Caco-2 (cell line): ENCODE measurements at regions not wholly inside any gene's neighbourhood (a gene's known extent, or its start where the extent isn't known, plus 50 kb on each side); places are given as distances from the start of the nearest gene placed in this dataset.
A peak's percentile ranks its signal among the peaks of the same experiment; 100 is the strongest.

ENCODE experiments used
- BruUV-seq: library from RNA; stranded (reverse); fragments of 400-500 nt; replicated peaks from 2 replicates; lab custom pipeline; 2021; lab: Mats Ljungman, UMichigan
- CTCF ChIA-PET: fragments of 300-600 bp; sonication (Branson Sonifier 250); formaldehyde crosslinking; loops from one replicate; lab custom pipeline; 2022; ENCODE audit warnings: antibody characterized with exemption; lab: Charles Lee
- POLR2A ChIA-PET: fragments of 300-600 bp; sonication (Branson Sonifier 250); formaldehyde crosslinking; loops from one replicate; lab custom pipeline; 2022; ENCODE audit warnings: antibody characterized with exemption; lab: Charles Lee
- DNase-seq, 2 experiments: peaks; one replicate each; pipeline versions ENCODE4 v3.0.0 to v3.0.0-alpha.2; 2020 to 2022
- H3K27me3 ChIP-seq: replicated peaks from 2 replicates; pipeline ENCODE4 v1.6.0; 2011; ENCODE audit warnings: low read length; ENCODE audit not compliant: control insufficient read depth, insufficient read depth
- H3K36me3 ChIP-seq: 2 replicates; pipeline ENCODE4 v1.5.1; 2011; ENCODE audit warnings: low read length; ENCODE audit not compliant: control insufficient read depth, insufficient read depth
- H3K4me1 ChIP-seq: fragments of 250-450 bp; sonication (Bioruptor Pico); 2 replicates; pipeline ENCODE4 v1.5.1; 2020; ENCODE audit warnings: mild to moderate bottlenecking
- H3K4me3 ChIP-seq: 2 replicates; pipeline ENCODE4 v1.5.1; 2011; ENCODE audit warnings: low read depth, mild to moderate bottlenecking, control low read depth, low read length
- H3K9me3 ChIP-seq: fragments of 250-450 bp; sonication (Bioruptor Pico); 2 replicates; pipeline ENCODE4 v1.5.1; 2020; ENCODE audit warnings: mild to moderate bottlenecking, moderate library complexity
- H3K27ac Mint-ChIP-seq: one replicate; pipeline ENCODE4 v1.8.0; 2022; ENCODE audit warnings: mixed read lengths; ENCODE audit not compliant: unreplicated experiment
- H3K27me3 Mint-ChIP-seq: one replicate; pipeline ENCODE4 v1.8.0; 2022; ENCODE audit warnings: mixed read lengths; ENCODE audit not compliant: insufficient read depth, unreplicated experiment
- H3K36me3 Mint-ChIP-seq: one replicate; pipeline ENCODE4 v1.8.0; 2022; ENCODE audit warnings: mild to moderate bottlenecking, mixed read lengths; ENCODE audit not compliant: insufficient read depth, unreplicated experiment
- H3K4me1 Mint-ChIP-seq: one replicate; pipeline ENCODE4 v1.8.0; 2022; ENCODE audit warnings: low read depth, mixed read lengths; ENCODE audit not compliant: unreplicated experiment
- H3K4me3 Mint-ChIP-seq: one replicate; pipeline ENCODE4 v1.8.0; 2022; ENCODE audit warnings: mild to moderate bottlenecking, moderate library complexity, mixed read lengths; ENCODE audit not compliant: unreplicated experiment
- H3K9me3 Mint-ChIP-seq: one replicate; pipeline ENCODE4 v1.8.0; 2022; ENCODE audit warnings: mixed read lengths; ENCODE audit not compliant: unreplicated experiment
- CTCF ChIP-seq, 2 experiments: fragments of 200-600 bp in 1 of 2; IDR thresholded peaks; 1 replicate in 1 of 2; 2 replicates in 1 of 2; pipeline versions ENCODE4 v1.5.1 to v1.8.0; 2011 to 2022; ENCODE audit warnings: antibody characterized with exemption in 1 of 2, control low read depth in 1 of 2, inconsistent platforms in 1 of 2, low read depth in 1 of 2, low read length in 1 of 2, mild to moderate bottlenecking in 1 of 2, moderate library complexity in 1 of 2; ENCODE audit not compliant: insufficient read depth in 1 of 2, severe bottlenecking in 1 of 2, unreplicated experiment in 1 of 2
- intact Hi-C: fragments of 100-400 bp; cut with micrococcal nuclease; formaldehyde crosslinking; loops from one replicate; pipeline ENCODE4 v1.10.0; 2022; ENCODE audit not compliant: unreplicated experiment

- intact Hi-C loops: loop anchor here (5.0 kb wide), 2 partner anchors 48 to 63 kb away; no protein-coding TSS in a partner anchor
- H3K4me3 ChIP-seq: no peak overlapping the region
- no peaks in the 10 kb centered on the region for H3K36me3 ChIP-seq
- peaks cover 4% of the 10 kb centered on the region for H3K27me3 Mint-ChIP-seq
- H3K4me1 Mint-ChIP-seq: no peaks in the 10 kb centered on the region
- TF ChIP-seq CTCF (IDR thresholded peaks at IDR 0.05; ENCODE audit: insufficient read depth in 1 of 2, low read depth in 1 of 2, low read length in 1 of 2, severe bottlenecking in 1 of 2, unreplicated experiment in 1 of 2): no peak
- DNase-seq: peak in 1 of 2 experiments; percentile 32
- no peak overlapping the region for H3K4me3 Mint-ChIP-seq
- H3K9me3 ChIP-seq: no peaks in the 10 kb centered on the region
- BruUV-seq: no TSS peak
- no peaks in the 10 kb centered on the region for H3K36me3 Mint-ChIP-seq
- no peaks in the 10 kb centered on the region for H3K27me3 ChIP-seq
- ChIA-PET CTCF (no interaction called here), POLR2A (no interaction called here)
- H3K4me1 ChIP-seq: no peaks in the 10 kb centered on the region
- no peak overlapping the region for H3K27ac Mint-ChIP-seq
- H3K9me3 Mint-ChIP-seq: no peaks in the 10 kb centered on the region
Observed at GRCh38 chr3:24060055-24060454, 115.0 kb downstream of the NR1D2 start.

GRCh38 chr3:24062916-24063315 is 117.8 kb downstream of the NR1D2 start:
- Histone ChIP-seq H3K27me3 (no peaks in the 10 kb centered on the region), H3K9me3 (no peaks in the 10 kb centered on the region), H3K36me3 (no peaks in the 10 kb centered on the region), H3K4me1 (no peaks in the 10 kb centered on the region), H3K4me3 (no peak overlapping the region)
- ChIA-PET CTCF (no interaction called here), POLR2A (no interaction called here)
- no TSS peak for BruUV-seq
- H3K4me3 Mint-ChIP-seq: no peak overlapping the region
- no peaks in the 10 kb centered on the region for H3K9me3 Mint-ChIP-seq
- intact Hi-C loops: loop anchor here (5.0 kb wide), 2 partner anchors 51 to 66 kb away; no protein-coding TSS in a partner anchor
- H3K36me3 Mint-ChIP-seq: no peaks in the 10 kb centered on the region
- TF ChIP-seq CTCF (IDR thresholded peaks at IDR 0.05; ENCODE audit: insufficient read depth in 1 of 2, low read depth in 1 of 2, low read length in 1 of 2, severe bottlenecking in 1 of 2, unreplicated experiment in 1 of 2): no peak
- H3K27ac Mint-ChIP-seq: no peak overlapping the region
- DNase-seq: no peak
- H3K4me1 Mint-ChIP-seq: no peaks in the 10 kb centered on the region
- no peaks in the 10 kb centered on the region for H3K27me3 Mint-ChIP-seq
